SK-N-SH (cell line): ENCODE measurements at regions not wholly inside any gene's neighbourhood (a gene's known extent, or its start where the extent isn't known, plus 50 kb on each side); places are given as distances from the start of the nearest gene placed in this dataset.

Experiments
- GABPA ChIP-seq: IDR thresholded peaks from 2 replicates; pipeline ENCODE4 v1.4.0; 2012; ENCODE audit warnings: low read depth, mild to moderate bottlenecking
- MEF2A ChIP-seq: IDR thresholded peaks from 2 replicates; pipeline ENCODE4 v1.4.0; 2012; ENCODE audit warnings: low read depth, borderline replicate concordance
- RAD21 ChIP-seq: IDR thresholded peaks from 2 replicates; pipeline ENCODE4 v1.6.1; 2012; ENCODE audit warnings: mild to moderate bottlenecking, low read length

GRCh38 chr15:35975941-35976340 is 430.0 kb upstream of the DPH6 start:
- TF ChIP-seq GABPA = no peak
- TF ChIP-seq RAD21 = no peak
- TF ChIP-seq MEF2A = no peak
